Heart left ventricle (tissue), 13 donors: ENCODE measurements at regions not wholly inside any gene's neighbourhood (a gene's known extent, or its start where the extent isn't known, plus 50 kb on each side); places are given as distances from the start of the nearest gene placed in this dataset.

Experiments used
- CTCF ChIP-seq, 12 donors: fragments of 200-600 bp; sonication (generic) in 4 of 12; IDR thresholded peaks; one replicate each; pipeline versions ENCODE4 v1.5.0 to v1.8.0; 2018 to 2022; ENCODE audit warnings: antibody characterized with exemption in 12 of 12, mild to moderate bottlenecking in 5 of 12
- POLR2A ChIP-seq, 2 donors: fragments of 450-650 bp; IDR thresholded peaks; one replicate each; pipeline ENCODE4 v1.6.1; 2017; ENCODE audit warnings: antibody characterized with exemption in 2 of 2, mild to moderate bottlenecking in 2 of 2, moderate library complexity in 2 of 2
- donor health status: ischemic (EF 13 %, LVEDD 7.1; RV severe dilation, severe dysfunction).
- donor health status: DM: no; HTN: yes; CAD: no.
- donor health status: DM: no; HTN: no; CAD: no.
- donor health status: ischemic (EF 25% LVEDD 6.9; RV normal size, moderate dysfunction).
- donor health status: ischemic (EF 25% LVEDD 5.7; RV mildly dilated, moderate dysfunction).
- donor health status: ischemic (EF 35%, LVEDD 5.7; RV mildly dilated, moderate dysfunction).
- donor health status: nonischemic (EF 11% LVEDD 7.7; RV severe dilation, severe dysfunction).
- donor health status: DM: yes; HTN: yes; CAD: no.
- donor health status: PGD.
- donor health status: ischemic (EF 29% LVEDD 5.4; RV normal size, mild dysfunction).
- donor health status: nonischemic (EF 23%, LVEDD 6.1; RV moderate dilation, normal function).

- TF ChIP-seq CTCF (IDR thresholded peaks at IDR 0.05) (no peak), POLR2A (IDR thresholded peaks at IDR 0.05) (no peak)
Observed at GRCh38 chr13:44149821-44150220, 223.8 kb upstream of the SERP2 start.
